Neural cell (in vitro differentiated cells): ENCODE measurements at regions not wholly inside any gene's neighbourhood (a gene's known extent, or its start where the extent isn't known, plus 50 kb on each side); places are given as distances from the start of the nearest gene placed in this dataset.

ENCODE experiments used
- H2AFZ ChIP-seq: fragments of 200-600, 300-800 bp; sonication (generic), shearing (Covaris generic); 2 replicates; pipeline ENCODE4 v1.6.0; 2014; ENCODE audit warnings: low read depth, mild to moderate bottlenecking, antibody characterized with exemption, low read length, moderate library complexity
- H3F3A ChIP-seq: fragments of 200-600 bp; shearing (Covaris generic); 2 replicates; pipeline ENCODE4 v1.6.1; 2016; ENCODE audit warnings: mild to moderate bottlenecking, moderate library complexity, mixed read lengths, antibody characterized with exemption, low read length; ENCODE audit not compliant: insufficient read depth, poor library complexity, severe bottlenecking
- H3K27ac ChIP-seq: fragments of 200-600, 300-800 bp; sonication (generic), shearing (Covaris generic); 2 replicates; pipeline ENCODE4 v1.5.1; 2014; ENCODE audit warnings: mild to moderate bottlenecking, low read length, moderate library complexity
- H3K27me3 ChIP-seq: fragments of 300-800, 200-600 bp; sonication (generic), shearing (Covaris generic); 2 replicates; pipeline ENCODE4 v1.6.0; 2014; ENCODE audit warnings: mild to moderate bottlenecking, low read depth, low read length, moderate library complexity; ENCODE audit not compliant: insufficient read depth
- H3K36me3 ChIP-seq: fragments of 300-800, 200-600 bp; sonication (generic), shearing (Covaris generic); 2 replicates; pipeline ENCODE4 v1.5.1; 2014; ENCODE audit warnings: mild to moderate bottlenecking, antibody characterized with exemption, low read length, moderate library complexity; ENCODE audit not compliant: insufficient read depth
- H3K4me2 ChIP-seq: fragments of 300-800, 200-600 bp; sonication (generic), shearing (Covaris generic); 2 replicates; pipeline ENCODE4 v1.6.0; 2014; ENCODE audit warnings: mild to moderate bottlenecking, low read length
- H3K4me3 ChIP-seq: fragments of 300-800, 200-600 bp; sonication (generic), shearing (Covaris generic); 2 replicates; pipeline ENCODE4 v1.5.1; 2014; ENCODE audit warnings: mild to moderate bottlenecking, low read length, moderate library complexity
- H3K79me2 ChIP-seq: fragments of 200-600 bp; shearing (Covaris generic); replicated peaks from 2 replicates; pipeline ENCODE4 v1.6.0; 2014; ENCODE audit warnings: mild to moderate bottlenecking, low read length, moderate library complexity; ENCODE audit not compliant: insufficient read depth
- H3K9ac ChIP-seq: fragments of 300-800, 200-600 bp; sonication (generic), shearing (Covaris generic); 2 replicates; pipeline ENCODE4 v1.6.1; 2016; ENCODE audit warnings: mild to moderate bottlenecking, low read length, mixed read lengths
- H3K9me2 ChIP-seq: fragments of 200-600 bp; shearing (Covaris generic); 2 replicates; pipeline ENCODE4 v1.6.1; 2016; ENCODE audit warnings: mild to moderate bottlenecking, low read length, mixed read lengths; ENCODE audit not compliant: insufficient read depth
- H3K9me3 ChIP-seq: fragments of 200-600, 300-800 bp; sonication (generic), shearing (Covaris generic); 2 replicates; pipeline ENCODE4 v1.6.1; 2016; ENCODE audit warnings: mild to moderate bottlenecking, mixed run types, low read length, moderate library complexity, mixed read lengths
- H4K20me1 ChIP-seq: fragments of 200-600 bp; shearing (Covaris generic); 2 replicates; pipeline ENCODE4 v1.6.1; 2016; ENCODE audit warnings: mild to moderate bottlenecking, mixed run types; ENCODE audit not compliant: insufficient read depth
- CTCF ChIP-seq: fragments of 450-650 bp; IDR thresholded peaks from 2 replicates; pipeline ENCODE4 v1.5.1; 2014; ENCODE audit warnings: antibody characterized with exemption, mild to moderate bottlenecking, moderate library complexity; ENCODE audit not compliant: poor library complexity, severe bottlenecking
- EP300 ChIP-seq: fragments of 450-650 bp; conservative IDR thresholded peaks from 2 replicates; pipeline ENCODE4 v1.6.1; 2014; ENCODE audit warnings: antibody characterized with exemption, mild to moderate bottlenecking, moderate library complexity; ENCODE audit not compliant: poor library complexity, severe bottlenecking
- EZH2 ChIP-seq: fragments of 200-600, 300-800 bp; shearing (Covaris generic), sonication (generic); IDR thresholded peaks from 2 replicates; pipeline ENCODE4 v1.6.1; 2014; ENCODE audit warnings: antibody characterized with exemption, low read length, borderline replicate concordance, mild to moderate bottlenecking; ENCODE audit not compliant: insufficient read depth, poor library complexity, severe bottlenecking
- MXI1 ChIP-seq: fragments of 450-650 bp; conservative IDR thresholded peaks from 2 replicates; pipeline ENCODE4 v1.6.1; 2014; ENCODE audit warnings: antibody characterized with exemption, mild to moderate bottlenecking; ENCODE audit not compliant: poor library complexity, severe bottlenecking
- POLR2AphosphoS5 ChIP-seq: IDR thresholded peaks from 2 replicates; pipeline ENCODE4 v1.6.1; 2012
- RAD21 ChIP-seq: fragments of 450-650 bp; conservative IDR thresholded peaks from 2 replicates; pipeline ENCODE4 v1.6.1; 2014; ENCODE audit warnings: antibody characterized with exemption, mild to moderate bottlenecking, moderate library complexity
- REST ChIP-seq: IDR thresholded peaks from 2 replicates; pipeline ENCODE4 v1.6.1; 2012; ENCODE audit warnings: borderline replicate concordance
- SMC3 ChIP-seq: fragments of 450-650 bp; conservative IDR thresholded peaks from 2 replicates; pipeline ENCODE4 v1.6.1; 2014; ENCODE audit warnings: antibody characterized with exemption, mild to moderate bottlenecking, moderate library complexity; ENCODE audit not compliant: poor library complexity
- TAF1 ChIP-seq: IDR thresholded peaks from 2 replicates; pipeline ENCODE4 v1.6.1; 2012; ENCODE audit warnings: low read depth

- H3K4me2 ChIP-seq, result no peak overlapping the region
- TF ChIP-seq EZH2 (no peak), SMC3 (peak; percentile 87), RAD21 (peak; percentile 87), TAF1 (no peak), CTCF (peak; percentile 85)
- H3F3A ChIP-seq, result no peaks in the 10 kb centered on the region
- no peaks in the 10 kb centered on the region for H3K36me3 ChIP-seq
- H3K9ac ChIP-seq, result no peak overlapping the region
- H3K9me3 ChIP-seq, result no peaks in the 10 kb centered on the region
- no peaks in the 10 kb centered on the region for H4K20me1 ChIP-seq
- no peaks in the 10 kb centered on the region for H3K9me2 ChIP-seq
- H3K27me3 ChIP-seq, result no peaks in the 10 kb centered on the region
- H3K4me3 ChIP-seq, result no peak overlapping the region
- H3K27ac ChIP-seq, result no peak overlapping the region
- H3K79me2 ChIP-seq, result no peaks in the 10 kb centered on the region
- no peak overlapping the region for H2AFZ ChIP-seq
Measured at GRCh38 chr15:77543159-77543882, 89.4 kb downstream of the LINGO1 start.

GRCh38 chr15:77542491-77543001 is 90.2 kb downstream of the LINGO1 start:
- Histone ChIP-seq H3K4me3 (no peak overlapping the region), H3F3A (no peaks in the 10 kb centered on the region), H3K79me2 (no peaks in the 10 kb centered on the region), H3K27me3 (no peaks in the 10 kb centered on the region), H3K27ac (no peak overlapping the region), H3K9me2 (no peaks in the 10 kb centered on the region), H2AFZ (no peak overlapping the region), H4K20me1 (no peaks in the 10 kb centered on the region), H3K9ac (no peak overlapping the region), H3K36me3 (no peaks in the 10 kb centered on the region), H3K9me3 (no peaks in the 10 kb centered on the region), H3K4me2 (no peak overlapping the region)
- no peak for TF ChIP-seq POLR2AphosphoS5
- TF ChIP-seq CTCF, result no peak
- TF ChIP-seq RAD21, result no peak
- TF ChIP-seq EZH2, result no peak
- no peak for TF ChIP-seq MXI1
- TF ChIP-seq SMC3, result no peak
- no peak for TF ChIP-seq TAF1
- TF ChIP-seq REST, result no peak
- TF ChIP-seq EP300, result no peak
